HG02973 (cell line): ENCODE measurements at regions not wholly inside any gene's neighbourhood (a gene's known extent, or its start where the extent isn't known, plus 50 kb on each side); places are given as distances from the start of the nearest gene placed in this dataset.

Source experiments
- ATAC-seq: cut with Tn5 transposase; IDR thresholded peaks from one replicate; pipeline ENCODE4 v1.9.1; 2021; ENCODE audit warnings: moderate library complexity; ENCODE audit not compliant: unreplicated experiment

- no peak for ATAC-seq
These were observed 362.0 kb downstream of the SOX11 start for GRCh38 chr2:6054161-6054671.

GRCh38 chr2:6060992-6061663 lies 368.9 kb downstream of the SOX11 start:
- no peak for ATAC-seq

- ATAC-seq = no peak
These were observed 372.6 kb downstream of the SOX11 start for GRCh38 chr2:6064757-6065156.

- ATAC-seq = no peak
These were observed 373.5 kb downstream of the SOX11 start for GRCh38 chr2:6065703-6066102.

- no peak for ATAC-seq
These were observed 374.9 kb downstream of the SOX11 start for GRCh38 chr2:6067089-6067488.

- no peak for ATAC-seq
These were observed 375.6 kb downstream of the SOX11 start for GRCh38 chr2:6067806-6068205.

GRCh38 chr2:6068429-6068828 lies 376.2 kb downstream of the SOX11 start:
- no peak for ATAC-seq

GRCh38 chr2:6069381-6069780 lies 377.2 kb downstream of the SOX11 start:
- no peak for ATAC-seq

GRCh38 chr2:6071519-6071918 lies 379.3 kb downstream of the SOX11 start:
- ATAC-seq = no peak

GRCh38 chr2:6072276-6072675 lies 380.1 kb downstream of the SOX11 start:
- no peak for ATAC-seq

- ATAC-seq = no peak
These were observed 380.6 kb downstream of the SOX11 start for GRCh38 chr2:6072768-6073167.

GRCh38 chr2:6073191-6074088 lies 381.3 kb downstream of the SOX11 start:
- ATAC-seq = no peak

GRCh38 chr2:6074089-6074643 lies 382.0 kb downstream of the SOX11 start:
- ATAC-seq = no peak

GRCh38 chr2:6077585-6077984 lies 385.4 kb downstream of the SOX11 start:
- no peak for ATAC-seq

GRCh38 chr2:6078414-6078813 lies 386.2 kb downstream of the SOX11 start:
- ATAC-seq = no peak

- ATAC-seq = no peak
These were observed 387.2 kb downstream of the SOX11 start for GRCh38 chr2:6079405-6079804.

- no peak for ATAC-seq
These were observed 389.0 kb downstream of the SOX11 start for GRCh38 chr2:6080932-6081753.

- ATAC-seq = no peak
These were observed 389.9 kb downstream of the SOX11 start for GRCh38 chr2:6081955-6082624.

GRCh38 chr2:6082625-6083018 lies 390.4 kb downstream of the SOX11 start:
- no peak for ATAC-seq

- no peak for ATAC-seq
These were observed 391.0 kb downstream of the SOX11 start for GRCh38 chr2:6083136-6083535.
